Right lobe of liver (tissue), 6 donors: ENCODE measurements at regions not wholly inside any gene's neighbourhood (a gene's known extent, or its start where the extent isn't known, plus 50 kb on each side); places are given as distances from the start of the nearest gene placed in this dataset.
A peak's percentile ranks its signal among the peaks of the same experiment; 100 is the strongest.

ENCODE experiments used
- ATAC-seq, 4 donors: fragments of 200-7000 bp; cut with Tn5 transposase; one replicate each; pipeline ENCODE4 v1.9.1; 2020; ENCODE audit warnings: mild to moderate bottlenecking in 4 of 4, moderate library complexity in 4 of 4
- DNase-seq, 3 donors: peaks; one replicate each; pipeline ENCODE4 v3.0.0-alpha.2; 2020
- H3K27ac ChIP-seq, 3 donors: fragments of 200-600 bp; one replicate each; pipeline ENCODE4 v1.8.0; 2022
- H3K27me3 ChIP-seq, 2 donors: fragments of 200-600 bp; one replicate each; pipeline ENCODE4 v1.8.0; 2022
- H3K36me3 ChIP-seq, 4 donors: fragments of 200-600 bp; sonication (generic) in 1 of 4; one replicate each; pipeline versions ENCODE4 v1.5.1 to v1.8.0; 2017 to 2022; ENCODE audit warnings: control low read depth in 1 of 4
- H3K4me1 ChIP-seq, 4 donors: fragments of 200-600 bp; sonication (generic) in 1 of 4; one replicate each; pipeline versions ENCODE4 v1.5.1 to v1.8.0; 2017 to 2022; ENCODE audit warnings: control low read depth in 1 of 4
- H3K4me3 ChIP-seq, 3 donors: fragments of 200-600 bp; one replicate each; pipeline ENCODE4 v1.8.0; 2022
- H3K9me3 ChIP-seq, 4 donors: fragments of 200-600 bp; sonication (generic) in 1 of 4; one replicate each; pipeline versions ENCODE4 v1.5.1 to v1.8.0; 2017 to 2022; ENCODE audit warnings: control low read depth in 1 of 4
- CTCF ChIP-seq, 4 donors: fragments of 200-600 bp in 3 of 4; fragments of 450-650 bp in 1 of 4; IDR thresholded peaks; one replicate each; pipeline versions ENCODE4 v1.5.1 to v1.8.0; 2016 to 2022; ENCODE audit warnings: antibody characterized with exemption in 4 of 4, mild to moderate bottlenecking in 2 of 4
- POLR2A ChIP-seq: fragments of 450-650 bp; IDR thresholded peaks from one replicate; pipeline ENCODE4 v1.6.1; 2017; ENCODE audit warnings: antibody characterized with exemption, mild to moderate bottlenecking
- WGBS: methylation state at CpG from one replicate; pipeline ENCODE4 v1.1.6; 2018; ENCODE audit warnings: low coverage, low lambda C conversion rate; ENCODE audit not compliant: insufficient coverage; ENCODE audit errors: missing lambda C conversion rate; 5-methylcytosine and 5-hydroxymethylcytosine counted together
- intact Hi-C, 2 donors: fragments of 100-400 bp; cut with DNase I; formaldehyde crosslinking; loops; one replicate each; pipeline versions ENCODE4 v1.11.2 to v1.14.1; 2022
- donor health status: DM: no; HTN: yes; CAD: no.
- donor health status: DM: no; HTN: no; CAD: no.
- donor health status: DM: no; HTN: no; CAD: no.
- donor health status: DM: no; HTN: yes; CAD: no.
- donor health status: DM: no; HTN: yes; CAD: no.

GRCh38 chr12:102740141-102740955, 176.7 kb downstream of the PAH start:
- 41% methylated on average over 3 of the region's 3 CpGs for whole genome bisulfite sequencing
- H3K4me1 ChIP-seq, result no peaks in the 10 kb centered on the region
- no peak overlapping the region for H3K4me3 ChIP-seq
- H3K27me3 ChIP-seq, result no peaks in the 10 kb centered on the region
- ATAC-seq (peak in 3 of 4 donors; percentile 44 to 58 (median 53)), DNase-seq (no peak)
- intact Hi-C loops, result no loop called here
- H3K27ac ChIP-seq, result no peak overlapping the region
- no peaks in the 10 kb centered on the region for H3K36me3 ChIP-seq
- no peaks in the 10 kb centered on the region for H3K9me3 ChIP-seq
- TF ChIP-seq POLR2A (no peak), CTCF (IDR thresholded peaks at IDR 0.05) (peak in 3 of 4 donors; percentile 25 to 34 (median 31))

- Histone ChIP-seq H3K4me1 (no peaks in the 10 kb centered on the region), H3K4me3 (no peak overlapping the region), H3K36me3 (no peaks in the 10 kb centered on the region), H3K27ac (no peak overlapping the region), H3K9me3 (no peaks in the 10 kb centered on the region), H3K27me3 (no peaks in the 10 kb centered on the region)
- TF ChIP-seq CTCF (IDR thresholded peaks at IDR 0.05) (no peak), POLR2A (no peak)
- ATAC-seq (no peak), DNase-seq (no peak)
- no CpG with 5 or more reads among the region's 1 CpG for WGBS
- intact Hi-C loops, result no loop called here
Observed at GRCh38 chr12:102736328-102736727, 180.7 kb downstream of the PAH start.

GRCh38 chr12:102735104-102735503, 181.9 kb downstream of the PAH start:
- no peak overlapping the region for H3K27ac ChIP-seq
- DNase-seq (no peak), ATAC-seq (no peak)
- TF ChIP-seq POLR2A, result no peak
- TF ChIP-seq CTCF (IDR thresholded peaks at IDR 0.05), result no peak
- H3K27me3 ChIP-seq, result no peaks in the 10 kb centered on the region
- no peak overlapping the region for H3K4me3 ChIP-seq
- H3K4me1 ChIP-seq, result no peaks in the 10 kb centered on the region
- H3K9me3 ChIP-seq, result no peaks in the 10 kb centered on the region
- intact Hi-C loops, result no loop called here
- no peaks in the 10 kb centered on the region for H3K36me3 ChIP-seq
- 51% methylated on average over 3 of the region's 3 CpGs for WGBS

GRCh38 chr12:102730996-102731395, 186.0 kb downstream of the PAH start:
- no peaks in the 10 kb centered on the region for H3K36me3 ChIP-seq
- no peaks in the 10 kb centered on the region for H3K9me3 ChIP-seq
- no peak for TF ChIP-seq POLR2A
- no peak for TF ChIP-seq CTCF (IDR thresholded peaks at IDR 0.05)
- intact Hi-C loops, result no loop called here
- H3K27ac ChIP-seq, result no peak overlapping the region
- ATAC-seq (no peak), DNase-seq (no peak)
- no peaks in the 10 kb centered on the region for H3K4me1 ChIP-seq
- 62% methylated on average over 6 of the region's 8 CpGs for WGBS
- no peak overlapping the region for H3K4me3 ChIP-seq
- no peaks in the 10 kb centered on the region for H3K27me3 ChIP-seq
